HG02938 (cell line): ENCODE measurements at regions not wholly inside any gene's neighbourhood (a gene's known extent, or its start where the extent isn't known, plus 50 kb on each side); places are given as distances from the start of the nearest gene placed in this dataset.

Source experiments
- ATAC-seq: cut with Tn5 transposase; IDR thresholded peaks from one replicate; pipeline ENCODE4 v1.9.1; 2021; ENCODE audit warnings: mild to moderate bottlenecking, moderate library complexity; ENCODE audit not compliant: unreplicated experiment

- ATAC-seq, result no peak
These were observed 904.3 kb downstream of the METTL15 start for GRCh38 chr11:29012507-29012906.

- no peak for ATAC-seq
These were observed 901.2 kb downstream of the METTL15 start for GRCh38 chr11:29009426-29009825.

GRCh38 chr11:29008481-29008880, 900.3 kb downstream of the METTL15 start:
- no peak for ATAC-seq

GRCh38 chr11:29006668-29007067, 898.5 kb downstream of the METTL15 start:
- ATAC-seq, result no peak

GRCh38 chr11:29005401-29005980, 897.3 kb downstream of the METTL15 start:
- ATAC-seq, result no peak

GRCh38 chr11:29002816-29003215, 894.6 kb downstream of the METTL15 start:
- no peak for ATAC-seq

- ATAC-seq, result peak; percentile 64
These were observed 891.4 kb downstream of the METTL15 start for GRCh38 chr11:28999620-29000019.

GRCh38 chr11:28992996-28993395, 884.8 kb downstream of the METTL15 start:
- no peak for ATAC-seq

GRCh38 chr11:28984231-28984630, 876.0 kb downstream of the METTL15 start:
- ATAC-seq, result no peak

- ATAC-seq, result no peak
These were observed 875.6 kb downstream of the METTL15 start for GRCh38 chr11:28983780-28984179.

GRCh38 chr11:28981381-28981780, 873.2 kb downstream of the METTL15 start:
- no peak for ATAC-seq

GRCh38 chr11:28976801-28977145, 868.6 kb downstream of the METTL15 start:
- ATAC-seq, result no peak

- ATAC-seq, result no peak
These were observed 868.0 kb downstream of the METTL15 start for GRCh38 chr11:28976012-28976800.

- no peak for ATAC-seq
These were observed 861.6 kb downstream of the METTL15 start for GRCh38 chr11:28969832-28970231.

- ATAC-seq, result no peak
These were observed 858.8 kb downstream of the METTL15 start for GRCh38 chr11:28966951-28967350.

- no peak for ATAC-seq
These were observed 857.6 kb downstream of the METTL15 start for GRCh38 chr11:28965819-28966218.

GRCh38 chr11:28964811-28965210, 856.6 kb downstream of the METTL15 start:
- ATAC-seq, result no peak

- no peak for ATAC-seq
These were observed 855.0 kb downstream of the METTL15 start for GRCh38 chr11:28963187-28963586.

- ATAC-seq, result no peak
These were observed 854.3 kb downstream of the METTL15 start for GRCh38 chr11:28962502-28962901.

- ATAC-seq, result no peak
These were observed 853.5 kb downstream of the METTL15 start for GRCh38 chr11:28961726-28962125.

- no peak for ATAC-seq
These were observed 848.3 kb downstream of the METTL15 start for GRCh38 chr11:28956446-28956845.

GRCh38 chr11:28951191-28951590, 843.0 kb downstream of the METTL15 start:
- no peak for ATAC-seq

GRCh38 chr11:28939381-28939780, 831.2 kb downstream of the METTL15 start:
- no peak for ATAC-seq
